Heart left ventricle (tissue), 13 donors: ENCODE measurements at regions not wholly inside any gene's neighbourhood (a gene's known extent, or its start where the extent isn't known, plus 50 kb on each side); places are given as distances from the start of the nearest gene placed in this dataset.

Experiments
- CTCF ChIP-seq, 12 donors: fragments of 200-600 bp; sonication (generic) in 4 of 12; IDR thresholded peaks; one replicate each; pipeline versions ENCODE4 v1.5.0 to v1.8.0; 2018 to 2022; ENCODE audit warnings: antibody characterized with exemption in 12 of 12, mild to moderate bottlenecking in 5 of 12
- POLR2A ChIP-seq, 2 donors: fragments of 450-650 bp; IDR thresholded peaks; one replicate each; pipeline ENCODE4 v1.6.1; 2017; ENCODE audit warnings: antibody characterized with exemption in 2 of 2, mild to moderate bottlenecking in 2 of 2, moderate library complexity in 2 of 2
- donor health status: ischemic (EF 13 %, LVEDD 7.1; RV severe dilation, severe dysfunction).
- donor health status: DM: no; HTN: yes; CAD: no.
- donor health status: DM: no; HTN: no; CAD: no.
- donor health status: ischemic (EF 25% LVEDD 6.9; RV normal size, moderate dysfunction).
- donor health status: ischemic (EF 25% LVEDD 5.7; RV mildly dilated, moderate dysfunction).
- donor health status: ischemic (EF 35%, LVEDD 5.7; RV mildly dilated, moderate dysfunction).
- donor health status: nonischemic (EF 11% LVEDD 7.7; RV severe dilation, severe dysfunction).
- donor health status: DM: yes; HTN: yes; CAD: no.
- donor health status: PGD.
- donor health status: ischemic (EF 29% LVEDD 5.4; RV normal size, mild dysfunction).
- donor health status: nonischemic (EF 23%, LVEDD 6.1; RV moderate dilation, normal function).

- TF ChIP-seq CTCF (IDR thresholded peaks at IDR 0.05) = no peak
- no peak for TF ChIP-seq POLR2A (IDR thresholded peaks at IDR 0.05)
Measured at GRCh38 chr2:222360997-222361396, 62.2 kb upstream of the PAX3 start.
